GM23248 (cell line): ENCODE measurements at regions not wholly inside any gene's neighbourhood (a gene's known extent, or its start where the extent isn't known, plus 50 kb on each side); places are given as distances from the start of the nearest gene placed in this dataset.

Experiments used
- DNase-seq: peaks from one replicate; pipeline ENCODE4 v3.0.0-alpha.2; 2015
- H2AFZ ChIP-seq: fragments of 200-600 bp; sonication (generic); 2 replicates; pipeline ENCODE4 v1.6.1; 2016; ENCODE audit warnings: antibody characterized with exemption
- H3F3A ChIP-seq: fragments of 200-600 bp; sonication (generic); 2 replicates; pipeline ENCODE4 v1.6.1; 2016; ENCODE audit warnings: mild to moderate bottlenecking, antibody characterized with exemption, mixed run types; ENCODE audit not compliant: insufficient read depth
- H3K27ac ChIP-seq: fragments of 200-600 bp; sonication (generic); 2 replicates; pipeline ENCODE4 v1.5.1; 2016; ENCODE audit warnings: mild to moderate bottlenecking
- H3K27me3 ChIP-seq: fragments of 200-600 bp; sonication (generic); replicated peaks from 2 replicates; pipeline ENCODE4 v1.6.1; 2016; ENCODE audit warnings: mild to moderate bottlenecking; ENCODE audit not compliant: insufficient read depth
- H3K36me3 ChIP-seq: fragments of 200-600 bp; sonication (generic); 2 replicates; pipeline ENCODE4 v1.6.1; 2016; ENCODE audit warnings: low read depth, mild to moderate bottlenecking
- H3K4me1 ChIP-seq: fragments of 200-600 bp; sonication (generic); 2 replicates; pipeline ENCODE4 v1.6.1; 2016; ENCODE audit warnings: mild to moderate bottlenecking; ENCODE audit not compliant: insufficient read depth
- H3K4me2 ChIP-seq: fragments of 200-600 bp; sonication (generic); one replicate; pipeline ENCODE4 v1.6.1; 2016; ENCODE audit warnings: mild to moderate bottlenecking; ENCODE audit not compliant: unreplicated experiment
- H3K4me3 ChIP-seq: fragments of 200-600 bp; sonication (generic); 2 replicates; pipeline ENCODE4 v1.5.1; 2016; ENCODE audit warnings: mild to moderate bottlenecking
- H3K79me2 ChIP-seq: fragments of 200-600 bp; sonication (generic); 2 replicates; pipeline ENCODE4 v1.6.1; 2016; ENCODE audit warnings: mild to moderate bottlenecking; ENCODE audit not compliant: insufficient read depth
- H3K9ac ChIP-seq: fragments of 200-600 bp; sonication (generic); 2 replicates; pipeline ENCODE4 v1.6.1; 2016; ENCODE audit warnings: mild to moderate bottlenecking
- H3K9me2 ChIP-seq: fragments of 200-600 bp; sonication (generic); 2 replicates; pipeline ENCODE4 v1.6.1; 2016; ENCODE audit warnings: mixed run types, mild to moderate bottlenecking, moderate library complexity; ENCODE audit not compliant: insufficient read depth
- H3K9me3 ChIP-seq: fragments of 200-600 bp; sonication (generic); one replicate; pipeline ENCODE4 v1.6.1; 2017; ENCODE audit warnings: low read depth
- H4K20me1 ChIP-seq: fragments of 200-600 bp; sonication (generic); 2 replicates; pipeline ENCODE4 v1.6.0; 2016; ENCODE audit not compliant: insufficient read depth
- EZH2 ChIP-seq: fragments of 200-600 bp; sonication (generic); IDR thresholded peaks from 2 replicates; pipeline ENCODE4 v1.6.1; 2018; ENCODE audit warnings: antibody characterized with exemption, mild to moderate bottlenecking; ENCODE audit not compliant: insufficient read depth, poor library complexity, severe bottlenecking
- EZH2phosphoT487 ChIP-seq: fragments of 200-600 bp; sonication (generic); IDR thresholded peaks from 2 replicates; pipeline ENCODE4 v1.6.1; 2018; ENCODE audit warnings: antibody characterized with exemption, moderate library complexity, mild to moderate bottlenecking, low read depth; ENCODE audit not compliant: insufficient read depth
- WGBS, 2 experiments: methylation state at CpG; one replicate each; pipeline ENCODE4 v1.1.6; 2015 to 2017; ENCODE audit warnings: low lambda C conversion rate in 2 of 2, low coverage in 1 of 2; ENCODE audit errors: missing lambda C conversion rate in 2 of 2; 5-methylcytosine and 5-hydroxymethylcytosine counted together
- in situ Hi-C: fragments of 300-500 bp; cut with MboI; formaldehyde crosslinking; loops from 2 replicates; pipeline ENCODE4 v1.15.0; 2020

DNA sequence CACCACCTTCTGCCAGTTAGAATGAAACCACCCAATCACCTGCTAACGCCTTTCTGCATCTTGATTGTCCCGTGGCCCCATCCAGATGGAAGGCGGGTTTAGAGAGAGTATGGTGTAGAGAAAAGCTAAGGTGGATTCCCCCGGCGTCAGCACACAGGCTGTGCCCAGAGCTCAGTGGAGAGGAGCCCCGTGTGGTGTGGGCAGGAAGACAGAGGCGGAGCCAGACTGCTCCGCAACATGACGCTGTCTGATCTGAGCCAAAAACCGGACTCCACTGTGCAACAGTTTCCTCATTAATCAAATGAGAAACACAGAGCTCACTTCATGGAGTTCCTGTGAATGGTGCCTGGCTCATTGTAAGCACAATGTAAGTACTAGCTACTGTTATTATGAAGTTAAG is 448.1 kb upstream of the SMIM21 start:
- H4K20me1 ChIP-seq, result no peaks in the 10 kb centered on the region
- no peak for DNase-seq
- H3K36me3 ChIP-seq, result no peaks in the 10 kb centered on the region
- H3K79me2 ChIP-seq, result no peaks in the 10 kb centered on the region
- no peak for TF ChIP-seq EZH2phosphoT487
- no peak for TF ChIP-seq EZH2
- no peaks in the 10 kb centered on the region for H3F3A ChIP-seq
- 40 to 51% methylated on average over 10 of the region's 10 CpGs for WGBS, 2 experiments
- H3K4me1 ChIP-seq, result no peaks in the 10 kb centered on the region
- H3K9ac ChIP-seq, result no peak overlapping the region
- H3K4me2 ChIP-seq, result no peak overlapping the region
- H3K27ac ChIP-seq, result no peak overlapping the region
- in situ Hi-C loops, result no loop called here
- H2AFZ ChIP-seq, result no peak overlapping the region
- no peaks in the 10 kb centered on the region for H3K9me2 ChIP-seq
- no peak overlapping the region for H3K4me3 ChIP-seq
- no peaks in the 10 kb centered on the region for H3K27me3 ChIP-seq
- H3K9me3 ChIP-seq, result no peaks in the 10 kb centered on the region

GRCh38 chr18:75874401-75875089 is 447.0 kb upstream of the SMIM21 start:
- 13 to 17% methylated on average over 11 of the region's 11 CpGs for WGBS, 2 experiments
- no peak overlapping the region for H3K27ac ChIP-seq
- in situ Hi-C loops, result no loop called here

GRCh38 chr18:75871596-75871995 is 444.1 kb upstream of the SMIM21 start:
- Histone ChIP-seq H3K79me2 (no peaks in the 10 kb centered on the region), H3K27me3 (no peaks in the 10 kb centered on the region), H3K9me3 (no peaks in the 10 kb centered on the region), H3K36me3 (no peaks in the 10 kb centered on the region), H3K27ac (no peak overlapping the region), H3K4me3 (no peak overlapping the region), H4K20me1 (no peaks in the 10 kb centered on the region), H3K4me1 (no peaks in the 10 kb centered on the region), H3K9me2 (no peaks in the 10 kb centered on the region), H3K9ac (no peak overlapping the region), H2AFZ (no peak overlapping the region), H3F3A (no peaks in the 10 kb centered on the region), H3K4me2 (no peak overlapping the region)
- DNase-seq, result no peak
- in situ Hi-C loops, result no loop called here
- WGBS, 2 experiments, result 39 to 40% methylated on average over 3 of the region's 3 CpGs
- TF ChIP-seq EZH2phosphoT487 (no peak), EZH2 (no peak)

More at GRCh38 chr18:75874401-75875089, 447.0 kb upstream of the SMIM21 start:
- Histone ChIP-seq H4K20me1 (no peaks in the 10 kb centered on the region), H3K4me2 (no peak overlapping the region), H3K4me1 (no peaks in the 10 kb centered on the region), H3K4me3 (no peak overlapping the region), H3K79me2 (no peaks in the 10 kb centered on the region), H3K9ac (no peak overlapping the region), H3F3A (no peaks in the 10 kb centered on the region), H3K27me3 (no peaks in the 10 kb centered on the region), H3K9me2 (no peaks in the 10 kb centered on the region), H3K36me3 (no peaks in the 10 kb centered on the region), H3K9me3 (no peaks in the 10 kb centered on the region), H2AFZ (no peak overlapping the region)
- DNase-seq, result no peak
- no peak for TF ChIP-seq EZH2
- TF ChIP-seq EZH2phosphoT487, result no peak

- no peak overlapping the region for H2AFZ ChIP-seq
- H3K4me2 ChIP-seq, result no peak overlapping the region
- no peak for DNase-seq
- H3K9ac ChIP-seq, result no peak overlapping the region
- H3K4me1 ChIP-seq, result no peaks in the 10 kb centered on the region
- TF ChIP-seq EZH2phosphoT487 (no peak), EZH2 (no peak)
- H3K27me3 ChIP-seq, result no peaks in the 10 kb centered on the region
- no peaks in the 10 kb centered on the region for H3K79me2 ChIP-seq
- in situ Hi-C loops, result no loop called here
- no peaks in the 10 kb centered on the region for H4K20me1 ChIP-seq
- H3K27ac ChIP-seq, result no peak overlapping the region
- no peaks in the 10 kb centered on the region for H3K36me3 ChIP-seq
- 2 to 4% methylated on average over 1 of the region's 1 CpG for WGBS, 2 experiments
- no peaks in the 10 kb centered on the region for H3K9me3 ChIP-seq
- H3K9me2 ChIP-seq, result no peaks in the 10 kb centered on the region
- H3F3A ChIP-seq, result no peaks in the 10 kb centered on the region
- H3K4me3 ChIP-seq, result no peak overlapping the region
Measured at GRCh38 chr18:75869162-75869561, 441.7 kb upstream of the SMIM21 start.

DNA sequence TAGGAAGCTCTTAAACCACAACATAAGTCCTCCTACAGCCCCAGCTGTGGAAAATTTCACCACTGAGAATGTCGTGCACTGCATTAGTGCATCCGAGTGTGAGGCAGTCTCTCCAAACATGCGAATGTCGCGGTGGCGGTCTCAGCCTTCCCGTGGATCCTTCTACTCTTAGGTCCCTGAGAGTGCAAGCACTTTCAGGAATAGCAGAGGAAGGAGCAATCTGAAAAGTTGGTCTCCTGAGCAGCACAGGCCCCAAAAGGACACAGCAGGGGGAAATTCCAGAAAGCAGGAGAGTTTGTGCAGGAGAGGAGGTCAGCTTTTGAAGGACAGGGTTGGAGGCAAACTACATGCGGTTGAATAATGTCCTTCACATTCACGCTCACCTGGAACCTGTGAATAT is 440.5 kb upstream of the SMIM21 start:
- DNase-seq, result no peak
- H3K27ac ChIP-seq, result no peak overlapping the region
- no peak overlapping the region for H3K9ac ChIP-seq
- H3K4me2 ChIP-seq, result no peak overlapping the region
- H3K4me3 ChIP-seq, result no peak overlapping the region
- TF ChIP-seq EZH2phosphoT487, result no peak
- TF ChIP-seq EZH2, result no peak
- no peaks in the 10 kb centered on the region for H3K9me3 ChIP-seq
- H3F3A ChIP-seq, result no peaks in the 10 kb centered on the region
- no peaks in the 10 kb centered on the region for H3K79me2 ChIP-seq
- H2AFZ ChIP-seq, result no peak overlapping the region
- in situ Hi-C loops, result no loop called here
- no peaks in the 10 kb centered on the region for H3K9me2 ChIP-seq
- 69 to 70% methylated on average over 9 of the region's 9 CpGs for WGBS, 2 experiments
- no peaks in the 10 kb centered on the region for H3K36me3 ChIP-seq
- H4K20me1 ChIP-seq, result no peaks in the 10 kb centered on the region
- no peaks in the 10 kb centered on the region for H3K4me1 ChIP-seq
- H3K27me3 ChIP-seq, result no peaks in the 10 kb centered on the region
